HL-60 (cell line): ENCODE measurements at regions not wholly inside any gene's neighbourhood (a gene's known extent, or its start where the extent isn't known, plus 50 kb on each side); places are given as distances from the start of the nearest gene placed in this dataset.

Source experiments
- CTCF ChIP-seq: IDR thresholded peaks from one replicate; pipeline ENCODE4 v1.5.1; 2011; ENCODE audit warnings: low read length, control low read depth, inconsistent platforms; ENCODE audit not compliant: insufficient read depth
- GABPA ChIP-seq: IDR thresholded peaks from 2 replicates; pipeline ENCODE4 v1.6.1; 2012; ENCODE audit warnings: low read depth
- POLR2AphosphoS5 ChIP-seq: IDR thresholded peaks from 2 replicates; pipeline ENCODE4 v1.6.1; 2012; ENCODE audit warnings: low read depth
- REST ChIP-seq: IDR thresholded peaks from 2 replicates; pipeline ENCODE4 v1.6.1; 2012; ENCODE audit warnings: low read depth; ENCODE audit not compliant: insufficient replicate concordance

- TF ChIP-seq CTCF (no peak), GABPA (no peak), REST (no peak), POLR2AphosphoS5 (no peak)
Observed at GRCh38 chr10:125225051-125225450, 64.7 kb upstream of the CTBP2 start.
